Gastrocnemius medialis (tissue), 4 donors: ENCODE measurements at regions not wholly inside any gene's neighbourhood (a gene's known extent, or its start where the extent isn't known, plus 50 kb on each side); places are given as distances from the start of the nearest gene placed in this dataset.
A peak's percentile ranks its signal among the peaks of the same experiment; 100 is the strongest.

Experiments used
- ATAC-seq, 2 donors: fragments of 150-250 bp; one replicate each; pipeline ENCODE4 v1.9.1; 2016
- DNase-seq, 2 donors: peaks; one replicate each; pipeline ENCODE4 v3.0.0-alpha.2; 2019
- H3K27ac ChIP-seq, 4 donors: fragments of 200-600 bp; sonication (generic); 1 replicate in 1 of 4; 2 replicates in 3 of 4; pipeline ENCODE4 v1.5.1; 2016 to 2018; ENCODE audit warnings: mild to moderate bottlenecking in 2 of 4, moderate library complexity in 1 of 4
- H3K27me3 ChIP-seq, 3 donors: fragments of 200-600 bp; sonication (generic) in 2 of 3; 1 replicate in 1 of 3; 2 replicates in 2 of 3; pipeline versions ENCODE4 v1.5.1 to v1.6.0; 2016 to 2019; ENCODE audit warnings: mild to moderate bottlenecking in 1 of 3, moderate library complexity in 1 of 3
- H3K36me3 ChIP-seq, 2 donors: fragments of 200-600 bp; sonication (generic) in 1 of 2; one replicate each; pipeline ENCODE4 v1.5.1; 2017 to 2018
- H3K4me1 ChIP-seq, 2 donors: fragments of 200-600 bp; sonication (generic) in 1 of 2; one replicate each; pipeline ENCODE4 v1.5.1; 2016 to 2017; ENCODE audit warnings: mild to moderate bottlenecking in 2 of 2
- H3K4me3 ChIP-seq, 4 donors: fragments of 200-600 bp; sonication (generic) in 3 of 4; 1 replicate in 1 of 4; 2 replicates in 3 of 4; pipeline ENCODE4 v1.5.1; 2016 to 2019; ENCODE audit warnings: mild to moderate bottlenecking in 2 of 4
- H3K9me3 ChIP-seq, 3 donors: fragments of 200-600 bp; sonication (generic) in 2 of 3; 1 replicate in 1 of 3; 2 replicates in 2 of 3; pipeline ENCODE4 v1.5.1; 2016 to 2019
- CTCF ChIP-seq, 5 experiments: fragments of 450-650 bp in 3 of 5; fragments of 200-600 bp in 2 of 5; sonication (generic) in 2 of 5; IDR thresholded peaks in 4 of 5; conservative IDR thresholded peaks in 1 of 5; 1 replicate in 4 of 5; 2 replicates in 1 of 5; pipeline ENCODE4 v1.5.1; 2016 to 2019; ENCODE audit warnings: antibody characterized with exemption in 5 of 5, mild to moderate bottlenecking in 3 of 5, moderate library complexity in 3 of 5
- POLR2A ChIP-seq, 2 donors: fragments of 450-650 bp; IDR thresholded peaks; one replicate each; pipeline ENCODE4 v1.6.1; 2017; ENCODE audit warnings: antibody characterized with exemption in 2 of 2, mild to moderate bottlenecking in 2 of 2, moderate library complexity in 2 of 2
- in situ Hi-C, 4 donors: fragments of 200-750 bp; cut with MboI; loops; one replicate each; pipeline versions ENCODE4 v1.15.0 to v1.8.0; 2017; ENCODE audit warnings: low sequenced_read_pairs in 4 of 4
- intact Hi-C: fragments of 100-400 bp; cut with DNase I; formaldehyde crosslinking; loops from one replicate; pipeline ENCODE4 v1.15.1; 2023; ENCODE audit warnings: low total_unique reads

DNA sequence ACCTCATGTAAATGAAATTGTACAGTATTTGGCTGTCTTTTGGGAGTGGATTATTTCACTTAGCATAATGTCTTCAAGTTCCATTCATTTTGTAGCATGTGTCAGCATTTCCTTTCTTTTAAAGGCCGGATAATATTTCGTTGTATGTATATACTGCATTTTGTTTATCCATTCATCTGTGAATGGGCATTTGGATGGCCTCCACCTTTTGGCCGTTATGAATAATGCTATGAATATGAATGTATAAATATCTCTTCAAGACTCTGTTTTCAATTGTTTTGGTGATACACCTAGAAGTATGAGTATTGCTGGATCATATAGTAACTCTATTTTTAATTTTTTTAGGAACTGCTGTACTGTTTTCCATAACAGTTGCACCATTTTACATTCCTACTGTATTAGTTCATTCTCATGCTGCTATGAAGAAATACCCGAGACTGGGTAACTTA lies 164.9 kb downstream of the DYRK2 start:
- Histone ChIP-seq H3K36me3 (no peaks in the 10 kb centered on the region), H3K27me3 (no peaks in the 10 kb centered on the region), H3K4me1 (peaks cover 3 to 7% of the 10 kb centered on the region in 2 donors), H3K27ac (no peak overlapping the region), H3K4me3 (no peak overlapping the region), H3K9me3 (peaks cover 0 to 5% (median 3%) of the 10 kb centered on the region in 3 donors)
- DNase-seq (no peak), ATAC-seq (no peak)
- no peak for TF ChIP-seq POLR2A (IDR thresholded peaks at IDR 0.05)
- no peak for TF ChIP-seq CTCF (IDR thresholded peaks at IDR 0.05 in 4 of 5, conservative IDR thresholded peaks at IDR 0.05 in 1 of 5)
- intact Hi-C loops, result no loop called here
- in situ Hi-C loops, result no loop called here

- intact Hi-C loops (no loop called here), in situ Hi-C loops (no loop called here)
- Histone ChIP-seq H3K4me3 (no peak overlapping the region), H3K27me3 (no peaks in the 10 kb centered on the region), H3K27ac (no peak overlapping the region), H3K36me3 (no peaks in the 10 kb centered on the region), H3K9me3 (peaks cover 0 to 5% (median 3%) of the 10 kb centered on the region in 3 donors), H3K4me1 (peaks cover 10 to 13% of the 10 kb centered on the region in 2 donors)
- TF ChIP-seq POLR2A (IDR thresholded peaks at IDR 0.05), result no peak
- TF ChIP-seq CTCF (IDR thresholded peaks at IDR 0.05 in 4 of 5, conservative IDR thresholded peaks at IDR 0.05 in 1 of 5), result no peak
- ATAC-seq, result no peak
- DNase-seq, result no peak
Observed at GRCh38 chr12:67816269-67816668, 167.7 kb downstream of the DYRK2 start.

DNA sequence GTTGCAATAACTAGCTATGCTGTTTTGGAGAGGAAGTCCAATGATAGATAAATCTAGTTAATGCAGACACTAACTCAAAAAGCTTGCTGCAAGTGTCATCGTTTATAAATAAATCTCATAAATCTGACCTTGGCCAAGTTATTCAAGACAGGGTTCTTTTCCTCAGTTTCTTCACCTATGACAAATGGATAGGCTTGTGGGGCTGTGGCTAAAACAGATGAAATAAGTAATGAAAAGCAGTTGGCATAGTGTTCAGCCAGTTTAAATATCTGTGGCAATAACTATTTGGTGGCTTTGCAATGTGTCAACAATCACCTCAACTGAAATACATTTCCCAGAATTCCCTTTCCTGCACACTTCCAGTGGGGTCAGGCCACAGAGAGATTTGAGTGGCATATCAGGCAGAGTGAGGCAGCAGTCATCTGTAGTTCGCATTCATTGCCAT lies 169.9 kb downstream of the DYRK2 start:
- no peak overlapping the region for H3K4me3 ChIP-seq
- DNase-seq, result no peak
- TF ChIP-seq POLR2A (IDR thresholded peaks at IDR 0.05) (no peak), CTCF (IDR thresholded peaks at IDR 0.05 in 4 of 5, conservative IDR thresholded peaks at IDR 0.05 in 1 of 5) (no peak)
- peak overlapping the region in 1 of 4 donors; percentile 4 for H3K27ac ChIP-seq
- peaks cover 13 to 18% of the 10 kb centered on the region in 2 donors for H3K4me1 ChIP-seq
- H3K36me3 ChIP-seq, result no peaks in the 10 kb centered on the region
- ATAC-seq, result peak in 1 of 2 donors; percentile 18
- intact Hi-C loops, result no loop called here
- no peaks in the 10 kb centered on the region for H3K27me3 ChIP-seq
- H3K9me3 ChIP-seq, result peaks cover 0 to 5% (median 3%) of the 10 kb centered on the region in 3 donors
- in situ Hi-C loops, result no loop called here

- ATAC-seq (peak in 1 of 2 donors; percentile 34), DNase-seq (no peak)
- intact Hi-C loops, result no loop called here
- TF ChIP-seq CTCF (IDR thresholded peaks at IDR 0.05 in 4 of 5, conservative IDR thresholded peaks at IDR 0.05 in 1 of 5), result no peak
- Histone ChIP-seq H3K9me3 (peaks cover 0 to 5% (median 3%) of the 10 kb centered on the region in 3 donors), H3K36me3 (no peaks in the 10 kb centered on the region), H3K4me1 (peaks cover 13 to 18% of the 10 kb centered on the region in 2 donors), H3K27ac (peak overlapping the region; percentile 17 to 62 (median 56)), H3K4me3 (no peak overlapping the region), H3K27me3 (no peaks in the 10 kb centered on the region)
- in situ Hi-C loops, result loop anchor here in 1 of 4 donors (10.0 kb wide), 1 partner anchor 165 kb away; no protein-coding TSS in a partner anchor
Observed at GRCh38 chr12:67819902-67820301, 169.3 kb upstream of the IFNG-AS1 start.

DNA sequence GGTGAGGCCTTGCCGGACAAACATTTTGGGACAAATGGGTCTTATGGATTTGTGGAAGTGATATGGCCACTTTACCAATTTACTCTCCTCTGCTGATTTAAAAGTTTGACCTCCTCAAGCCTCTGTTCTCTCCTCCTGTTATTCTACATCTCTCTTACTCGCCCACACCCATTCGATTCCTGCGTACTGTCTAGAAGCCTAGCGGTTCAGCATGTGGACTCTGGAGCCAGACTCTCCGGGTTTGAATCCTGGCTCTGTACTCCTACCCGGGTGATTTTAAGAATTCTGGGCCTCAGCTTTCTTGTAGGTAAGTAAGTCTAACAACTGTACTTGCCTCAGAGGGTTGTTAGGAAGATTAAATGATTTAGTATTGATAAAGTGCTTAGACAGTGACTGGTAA lies 168.6 kb upstream of the IFNG-AS1 start:
- ATAC-seq, result peak; percentile 35 to 41
- no peak for DNase-seq
- intact Hi-C loops, result no loop called here
- Histone ChIP-seq H3K4me3 (no peak overlapping the region), H3K36me3 (no peaks in the 10 kb centered on the region), H3K9me3 (peaks cover 0 to 3% (median 3%) of the 10 kb centered on the region in 3 donors), H3K27ac (peak overlapping the region; percentile 17 to 62 (median 56)), H3K4me1 (peaks cover 13 to 18% of the 10 kb centered on the region in 2 donors), H3K27me3 (no peaks in the 10 kb centered on the region)
- in situ Hi-C loops, result loop anchor here in 1 of 4 donors (10.0 kb wide), 1 partner anchor 166 kb away; no protein-coding TSS in a partner anchor
- TF ChIP-seq CTCF (IDR thresholded peaks at IDR 0.05 in 4 of 5, conservative IDR thresholded peaks at IDR 0.05 in 1 of 5), result no peak
- TF ChIP-seq POLR2A (IDR thresholded peaks at IDR 0.05), result no peak
